Adrenal gland (tissue), 5 donors: ENCODE measurements at regions not wholly inside any gene's neighbourhood (a gene's known extent, or its start where the extent isn't known, plus 50 kb on each side); places are given as distances from the start of the nearest gene placed in this dataset.

Experiments used
- CTCF ChIP-seq, 6 experiments: fragments of 450-650 bp in 4 of 6; fragments of 200-600 bp in 2 of 6; sonication (generic) in 1 of 6; IDR thresholded peaks; 1 replicate in 5 of 6; 2 replicates in 1 of 6; pipeline versions ENCODE4 v1.5.1 to v1.8.0; 2016 to 2021; ENCODE audit warnings: antibody characterized with exemption in 6 of 6, mild to moderate bottlenecking in 2 of 6, moderate library complexity in 1 of 6
- POLR2A ChIP-seq, 2 donors: fragments of 450-650 bp; IDR thresholded peaks; one replicate each; pipeline ENCODE4 v1.6.1; 2017; ENCODE audit warnings: antibody characterized with exemption in 2 of 2, mild to moderate bottlenecking in 2 of 2, moderate library complexity in 1 of 2
- donor health status: DM: no; HTN: no; CAD: no.

DNA sequence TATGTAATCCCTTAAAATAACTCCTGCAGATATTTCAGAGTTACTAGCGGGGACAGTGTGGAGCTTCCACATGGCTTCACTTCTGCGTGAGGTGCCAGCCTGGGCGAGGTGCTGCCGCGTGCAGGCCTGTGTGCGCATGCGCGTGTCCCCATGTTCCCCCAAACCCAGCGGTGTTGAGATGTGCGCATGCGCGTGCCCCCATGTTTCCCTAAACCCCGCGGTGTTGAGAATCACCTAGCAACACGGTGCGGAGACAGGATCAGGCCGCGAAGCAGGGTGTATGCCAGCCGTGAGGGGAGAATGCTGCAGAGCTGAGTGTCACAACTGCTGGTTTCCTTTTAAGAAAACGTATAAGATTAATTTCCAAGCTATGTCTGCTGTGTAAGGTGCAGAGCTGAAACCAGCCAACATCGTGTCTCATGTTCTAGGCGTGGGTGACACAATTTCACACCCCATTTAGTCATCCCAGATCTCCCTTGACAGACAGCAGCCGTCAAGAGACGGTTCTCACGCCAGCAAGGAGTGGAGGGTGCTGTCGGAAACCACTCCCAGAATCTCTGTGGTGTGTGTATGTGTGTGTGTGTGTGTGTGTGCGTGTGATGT is 71.9 kb upstream of the ADARB2 start:
- TF ChIP-seq CTCF (IDR thresholded peaks at IDR 0.05) = no peak
- no peak for TF ChIP-seq POLR2A (IDR thresholded peaks at IDR 0.05)
